HepG2 (cell line): ENCODE measurements at regions not wholly inside any gene's neighbourhood (a gene's known extent, or its start where the extent isn't known, plus 50 kb on each side); places are given as distances from the start of the nearest gene placed in this dataset.

ENCODE experiments used
- ATAC-seq: fragments of 200-7000 bp; cut with Tn5 transposase; 3 replicates; pipeline ENCODE4 v1.9.1; 2020; ENCODE audit warnings: mild to moderate bottlenecking, moderate library complexity
- BruUV-seq: library from RNA; stranded (reverse); fragments of 400-500 nt; replicated peaks from 2 replicates; lab custom pipeline; 2021; lab: Mats Ljungman, UMichigan
- CTCF ChIA-PET: fragments of 300-600 bp; formaldehyde crosslinking; extraction: SDS; loops from one replicate; lab custom pipeline; 2021; ENCODE audit warnings: low total read pairs, inconsistent platforms, low intra/inter-chr PET ratio; lab: Yijun Ruan, JAX
- POLR2A ChIA-PET: fragments of 350-600 bp; sonication (Branson Sonifier 250); formaldehyde crosslinking; loops from one replicate; lab custom pipeline; 2020; ENCODE audit warnings: antibody characterized with exemption, inconsistent platforms; lab: Yijun Ruan, JAX
- DNase-seq: peaks from one replicate; pipeline ENCODE4 v3.0.0-alpha.2; 2015; ENCODE audit warnings: low spot score
- FAIRE-seq: peaks from 3 replicates; lab custom pipeline; 2011; peaks lifted over from hg19 to GRCh38; lab: Jason Lieb, UNC
- H2AFZ ChIP-seq: one replicate; pipeline ENCODE4 v1.6.1; 2011; ENCODE audit warnings: low read length, inconsistent platforms
- H3K27ac ChIP-seq: fragments of 300-600 bp; 3 replicates; pipeline ENCODE4 v1.8.0; 2011; ENCODE audit warnings: mixed run types, mild to moderate bottlenecking, mixed read lengths, low read length, inconsistent platforms; ENCODE audit not compliant: insufficient read depth; ENCODE audit errors: extremely low read length
- H3K27me3 ChIP-seq, 2 experiments: fragments of 200-600 bp in 1 of 2; 2 replicates in 1 of 2; 3 replicates in 1 of 2; pipeline versions ENCODE4 v1.6.0 to v1.8.0; 2011; ENCODE audit warnings: low read length in 2 of 2, mild to moderate bottlenecking in 2 of 2, moderate library complexity in 2 of 2, inconsistent platforms in 1 of 2; ENCODE audit not compliant: insufficient read depth in 2 of 2, control insufficient read depth in 1 of 2
- H3K36me3 ChIP-seq, 2 experiments: fragments of 200-600 bp in 1 of 2; replicated peaks in 1 of 2; 2 replicates in 1 of 2; 3 replicates in 1 of 2; pipeline versions ENCODE4 v1.5.1 to v1.8.0; 2011; ENCODE audit warnings: low read length in 2 of 2, inconsistent platforms in 1 of 2; ENCODE audit not compliant: insufficient read depth in 2 of 2, control insufficient read depth in 1 of 2
- H3K4me1 ChIP-seq: 2 replicates; pipeline ENCODE4 v1.5.1; 2012; ENCODE audit warnings: low read length, inconsistent platforms; ENCODE audit not compliant: insufficient read depth
- H3K4me2 ChIP-seq: 2 replicates; pipeline ENCODE4 v1.6.0; 2011; ENCODE audit warnings: low read depth, low read length, inconsistent platforms
- H3K4me3 ChIP-seq, 3 experiments: fragments of 200-600 bp in 1 of 3; sonication (generic), shearing (Covaris generic) in 1 of 3; replicated peaks in 1 of 3; 2 replicates each; pipeline ENCODE4 v1.5.1; 2011 to 2016; ENCODE audit warnings: low read length in 3 of 3, inconsistent platforms in 2 of 3, low read depth in 2 of 3, mild to moderate bottlenecking in 2 of 3, control low read depth in 1 of 3, mixed read lengths in 1 of 3; ENCODE audit not compliant: insufficient read depth in 1 of 3
- H3K79me2 ChIP-seq: one replicate; pipeline ENCODE4 v1.6.1; 2011; ENCODE audit warnings: low read length, inconsistent platforms; ENCODE audit not compliant: insufficient read depth
- H3K9ac ChIP-seq: 2 replicates; pipeline ENCODE4 v1.6.0; 2011; ENCODE audit warnings: mild to moderate bottlenecking, low read depth, low read length, inconsistent platforms; ENCODE audit not compliant: insufficient read depth
- H3K9me3 ChIP-seq: 2 replicates; pipeline ENCODE4 v1.5.1; 2012; ENCODE audit warnings: mild to moderate bottlenecking, low read length
- H4K20me1 ChIP-seq: 2 replicates; pipeline ENCODE4 v1.6.0; 2011; ENCODE audit warnings: inconsistent platforms, mild to moderate bottlenecking, low read length, moderate library complexity; ENCODE audit not compliant: insufficient read depth
- AGO2 ChIP-seq: fragments of 200-400 bp; formaldehyde crosslinking; optimal IDR thresholded peaks from 2 replicates; pipeline ENCODE3; 2017; ENCODE audit warnings: mild to moderate bottlenecking, low read depth, low read length, moderate library complexity
- IRX3 ChIP-seq: sonication (generic); formaldehyde crosslinking; IDR thresholded peaks from 2 replicates; pipeline ENCODE4 v1.8.1; 2023; ENCODE audit warnings: mild to moderate bottlenecking, low read depth, missing genetic modification reagents, borderline replicate concordance
- KAT2B ChIP-seq: fragments of 150-350 bp; IDR thresholded peaks from 2 replicates; pipeline ENCODE4 v1.6.1; 2014; ENCODE audit warnings: low read depth, low read length, borderline replicate concordance
- MNT ChIP-seq: fragments of 450-650 bp; IDR thresholded peaks from 2 replicates; pipeline ENCODE4 v1.6.1; 2016
- PCBP1 ChIP-seq: fragments of 200-400 bp; formaldehyde crosslinking; IDR thresholded peaks from 2 replicates; pipeline ENCODE4 v1.6.1; 2017; ENCODE audit warnings: mild to moderate bottlenecking, low read depth, low read length, borderline replicate concordance
- REL ChIP-seq: sonication (generic); formaldehyde crosslinking; conservative IDR thresholded peaks from 2 replicates; pipeline ENCODE4 v1.8.0; 2022; ENCODE audit warnings: mild to moderate bottlenecking, missing genetic modification reagents, moderate library complexity
- SIX4 ChIP-seq: sonication (generic); formaldehyde crosslinking; IDR thresholded peaks from 2 replicates; pipeline ENCODE4 v1.4.0; 2020; ENCODE audit warnings: missing genetic modification reagents
- SOX6 ChIP-seq, 2 experiments: fragments of 450-650 bp in 1 of 2; sonication (generic) in 1 of 2; formaldehyde crosslinking in 1 of 2; IDR thresholded peaks; 2 replicates each; pipeline versions ENCODE4 v1.4.0 to v1.6.1; 2017 to 2020; ENCODE audit warnings: antibody characterized with exemption in 1 of 2, mild to moderate bottlenecking in 1 of 2, missing genetic modification reagents in 1 of 2
- ZBTB1 ChIP-seq: sonication (generic); formaldehyde crosslinking; IDR thresholded peaks from 2 replicates; pipeline ENCODE4 v1.4.0; 2020; ENCODE audit warnings: missing genetic modification reagents, borderline replicate concordance
- ZNF354B ChIP-seq: sonication (generic); formaldehyde crosslinking; IDR thresholded peaks from 2 replicates; pipeline ENCODE4 v1.8.0; 2022; ENCODE audit warnings: mild to moderate bottlenecking, missing genetic modification reagents
- ZNF609 ChIP-seq: sonication (generic); formaldehyde crosslinking; IDR thresholded peaks from 2 replicates; pipeline ENCODE4 v1.4.0; 2020; ENCODE audit warnings: mild to moderate bottlenecking, missing genetic modification reagents, borderline replicate concordance
- ZNF644 ChIP-seq: IDR thresholded peaks from 2 replicates; pipeline ENCODE4 v1.6.1; 2016; ENCODE audit warnings: low read depth
- ZNF766 ChIP-seq: sonication (generic); formaldehyde crosslinking; IDR thresholded peaks from 2 replicates; pipeline ENCODE4 v1.5.0; 2020; ENCODE audit warnings: missing genetic modification reagents, borderline replicate concordance
- WGBS: methylation state at CpG from one replicate; pipeline ENCODE4 v1.1.6; 2017; ENCODE audit warnings: low lambda C conversion rate; 5-methylcytosine and 5-hydroxymethylcytosine counted together
- in situ Hi-C: cut with HindIII; loops from 2 replicates; pipeline ENCODE4 v1.10.0; 2017; ENCODE audit warnings: low pct_unique_long_range_greater_than_20kb; ENCODE audit not compliant: extremely low pct_ligation_motif_present
- intact Hi-C: fragments of 100-400 bp; cut with micrococcal nuclease; formaldehyde crosslinking; loops from one replicate; pipeline ENCODE4 v1.10.0; 2022; ENCODE audit not compliant: unreplicated experiment
- TF ChIP-seq, protein P1 (sequence below): sonication (generic); formaldehyde crosslinking; IDR thresholded peaks from 2 replicates; pipeline ENCODE4 v1.4.0; 2020; ENCODE audit warnings: missing genetic modification reagents
- TF ChIP-seq, protein P2 (sequence below): sonication (generic); formaldehyde crosslinking; IDR thresholded peaks from 2 replicates; pipeline ENCODE4 v1.5.0; 2020; ENCODE audit warnings: missing genetic modification reagents

DNA sequence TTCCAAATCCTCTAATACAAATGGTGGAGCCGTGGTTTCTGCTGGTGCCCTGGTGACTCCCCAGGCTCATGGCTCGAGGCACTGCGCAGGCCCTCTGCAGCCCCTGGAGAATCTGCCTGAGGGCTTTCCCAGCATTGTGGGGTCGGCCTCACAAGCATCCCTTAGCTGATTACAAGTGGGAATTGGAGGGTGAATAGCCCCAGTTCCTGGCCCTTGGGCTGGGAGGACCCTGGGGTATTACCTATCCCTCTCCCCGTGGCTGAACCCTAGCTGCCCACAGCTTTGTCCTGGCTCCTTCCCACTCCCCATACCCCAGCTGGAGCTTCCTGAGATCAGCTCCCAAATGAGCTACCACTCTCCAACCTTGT lies 212.2 kb upstream of the CST7 start:
- Histone ChIP-seq H3K36me3 (no peaks in the 10 kb centered on the region), H3K9me3 (no peaks in the 10 kb centered on the region), H2AFZ (no peak overlapping the region)
- ATAC-seq: no peak
- TF ChIP-seq, protein P1, sequence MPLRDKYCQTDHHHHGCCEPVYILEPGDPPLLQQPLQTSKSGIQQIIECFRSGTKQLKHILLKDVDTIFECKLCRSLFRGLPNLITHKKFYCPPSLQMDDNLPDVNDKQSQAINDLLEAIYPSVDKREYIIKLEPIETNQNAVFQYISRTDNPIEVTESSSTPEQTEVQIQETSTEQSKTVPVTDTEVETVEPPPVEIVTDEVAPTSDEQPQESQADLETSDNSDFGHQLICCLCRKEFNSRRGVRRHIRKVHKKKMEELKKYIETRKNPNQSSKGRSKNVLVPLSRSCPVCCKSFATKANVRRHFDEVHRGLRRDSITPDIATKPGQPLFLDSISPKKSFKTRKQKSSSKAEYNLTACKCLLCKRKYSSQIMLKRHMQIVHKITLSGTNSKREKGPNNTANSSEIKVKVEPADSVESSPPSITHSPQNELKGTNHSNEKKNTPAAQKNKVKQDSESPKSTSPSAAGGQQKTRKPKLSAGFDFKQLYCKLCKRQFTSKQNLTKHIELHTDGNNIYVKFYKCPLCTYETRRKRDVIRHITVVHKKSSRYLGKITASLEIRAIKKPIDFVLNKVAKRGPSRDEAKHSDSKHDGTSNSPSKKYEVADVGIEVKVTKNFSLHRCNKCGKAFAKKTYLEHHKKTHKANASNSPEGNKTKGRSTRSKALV: no peak
- no peak for TF ChIP-seq PCBP1
- TF ChIP-seq MNT: no peak
- no peak for TF ChIP-seq ZNF644 (CRISPR knock-in tag)
- no peak for TF ChIP-seq IRX3
- no peak for TF ChIP-seq AGO2
- TF ChIP-seq ZNF354B (CRISPR knock-in tag): no peak
- TF ChIP-seq, protein P2, sequence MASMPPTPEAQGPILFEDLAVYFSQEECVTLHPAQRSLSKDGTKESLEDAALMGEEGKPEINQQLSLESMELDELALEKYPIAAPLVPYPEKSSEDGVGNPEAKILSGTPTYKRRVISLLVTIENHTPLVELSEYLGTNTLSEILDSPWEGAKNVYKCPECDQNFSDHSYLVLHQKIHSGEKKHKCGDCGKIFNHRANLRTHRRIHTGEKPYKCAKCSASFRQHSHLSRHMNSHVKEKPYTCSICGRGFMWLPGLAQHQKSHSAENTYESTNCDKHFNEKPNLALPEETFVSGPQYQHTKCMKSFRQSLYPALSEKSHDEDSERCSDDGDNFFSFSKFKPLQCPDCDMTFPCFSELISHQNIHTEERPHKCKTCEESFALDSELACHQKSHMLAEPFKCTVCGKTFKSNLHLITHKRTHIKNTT (CRISPR knock-in tag): no peak
- no peak for TF ChIP-seq ZBTB1 (CRISPR knock-in tag)
- TF ChIP-seq KAT2B: no peak
- TF ChIP-seq REL: no peak
- TF ChIP-seq SOX6 (IDR thresholded peaks at IDR 0.05): no peak
- TF ChIP-seq SOX6 (CRISPR knock-in tag; IDR thresholded peaks at IDR 0.05): no peak
- TF ChIP-seq ZNF609: no peak
- TF ChIP-seq ZNF766: no peak
- TF ChIP-seq SIX4 (CRISPR knock-in tag): no peak
- TF ChIP-seq, all 625 proteins: peak for 0
- WGBS: 21% methylated on average over 5 of the region's 5 CpGs
- Histone ChIP-seq H3K27me3 (peaks cover 0 to 27% of the 10 kb centered on the region in 2 experiments; a peak in 3 of 5 replicates), H3K9ac (no peak overlapping the region), H3K27ac (no peak overlapping the region), H3K4me3 (no peak overlapping the region), H3K4me2 (no peak overlapping the region), H3K79me2 (no peaks in the 10 kb centered on the region), H3K4me1 (no peaks in the 10 kb centered on the region), H4K20me1 (no peaks in the 10 kb centered on the region)
- DNase-seq: no peak
- CTCF ChIA-PET: no interaction called here
- in situ Hi-C loops (no loop called here), intact Hi-C loops (no loop called here)
- POLR2A ChIA-PET: no interaction called here
- no peak for FAIRE-seq
- BruUV-seq: no TSS peak
